Medulla oblongata (tissue), 1 donor: ENCODE measurements at regions not wholly inside any gene's neighbourhood (a gene's known extent, or its start where the extent isn't known, plus 50 kb on each side); places are given as distances from the start of the nearest gene placed in this dataset.
"Not testable (repeated sequence)": the region's sequence is repeated elsewhere in the genome, so short reads cannot be mapped to it uniquely, and the experiment has no call there.

Experiments used
- DNase-seq: peaks from one replicate; pipeline ENCODE4 v3.0.0-alpha.2; 2015; ENCODE audit errors: extremely low spot score

DNA sequence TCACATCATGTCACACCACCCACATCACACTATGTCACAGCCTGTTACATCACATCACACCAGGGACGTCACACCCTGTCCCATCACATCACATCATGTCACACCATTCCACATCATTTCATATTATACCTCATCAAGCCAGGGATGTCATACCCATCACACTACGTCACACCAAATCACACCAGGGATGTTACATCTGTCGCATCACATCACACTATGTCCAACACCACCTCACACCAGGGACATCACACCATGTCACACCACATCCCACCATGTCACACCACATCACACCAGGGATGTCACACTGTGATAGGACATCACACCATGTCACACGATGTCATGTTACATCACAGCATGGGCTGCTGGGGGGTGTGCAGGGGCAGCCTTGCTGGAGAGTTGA lies 110.6 kb downstream of the TMEM121 start:
- DNase-seq: no peak

- not testable (repeated sequence) for DNase-seq
Observed at GRCh38 chr14:105637345-105637744, 111.0 kb downstream of the TMEM121 start.

GRCh38 chr14:105639969-105640931 lies 113.9 kb downstream of the TMEM121 start:
- not testable (repeated sequence) for DNase-seq

DNA sequence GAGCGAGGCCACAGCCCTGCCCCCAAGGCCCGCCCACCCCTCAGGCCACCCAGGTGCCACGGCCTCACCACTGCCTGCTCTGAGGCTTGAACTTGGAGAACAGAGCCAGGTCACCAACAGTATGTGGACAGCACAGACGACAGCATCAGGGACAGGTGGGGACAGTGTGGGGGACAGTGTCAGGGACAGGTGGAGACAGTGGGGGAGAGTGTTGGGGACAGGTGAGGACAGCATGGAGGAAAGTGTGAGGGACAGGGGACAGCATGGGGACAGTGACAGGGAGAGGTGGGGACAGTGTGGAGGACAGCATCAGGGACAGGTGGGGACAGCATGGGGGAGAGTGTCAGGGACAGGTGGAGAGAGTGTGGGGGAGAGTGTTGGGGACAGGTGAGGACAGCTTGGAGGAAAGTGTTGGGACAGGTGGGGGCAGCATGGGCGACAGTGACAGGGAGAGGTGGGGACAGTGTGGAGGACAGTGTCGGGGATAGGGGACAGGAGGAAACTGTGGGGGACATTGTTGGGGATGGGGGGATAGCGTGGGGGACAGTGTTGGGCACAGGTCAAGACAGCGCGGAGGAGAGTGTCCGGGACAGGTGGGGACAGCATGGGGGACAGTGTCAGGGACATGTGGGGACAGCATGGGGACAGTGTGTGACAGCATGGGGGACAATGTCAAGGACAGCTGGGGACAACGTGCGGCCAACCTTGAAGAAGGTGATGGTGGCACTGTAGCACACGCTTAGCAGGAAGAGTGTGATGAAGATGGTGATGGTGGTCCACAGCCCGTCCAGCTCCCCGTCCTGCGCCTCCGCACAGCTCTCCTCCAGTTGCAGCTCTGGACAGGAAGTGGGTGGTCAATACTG lies 114.9 kb downstream of the TMEM121 start:
- no peak for DNase-seq

GRCh38 chr14:105641951-105642350 lies 115.6 kb downstream of the TMEM121 start:
- not testable (repeated sequence) for DNase-seq

DNA sequence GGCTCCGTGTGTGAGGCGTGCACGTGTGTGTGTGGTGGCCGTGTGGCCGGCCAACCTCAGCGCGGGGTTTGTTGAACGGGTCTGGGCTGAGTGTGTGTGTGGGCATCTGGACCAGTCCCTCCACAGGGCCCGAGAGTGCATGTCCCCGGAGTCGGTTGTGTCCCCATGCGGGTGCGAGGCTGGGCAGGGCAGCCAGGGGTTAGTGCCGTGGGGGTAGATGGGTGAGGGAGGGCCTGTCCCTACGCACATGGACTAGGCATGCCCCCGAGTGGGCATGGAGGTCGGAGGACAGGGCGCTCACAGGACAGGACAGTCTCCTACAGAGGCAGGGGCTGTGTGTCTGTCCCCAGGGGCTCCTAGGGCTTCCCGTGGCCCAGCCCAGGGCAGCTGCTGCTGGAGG lies 116.1 kb downstream of the TMEM121 start:
- DNase-seq: not testable (repeated sequence)

- DNase-seq: not testable (repeated sequence)
Observed at GRCh38 chr14:105643406-105644052, 117.1 kb downstream of the TMEM121 start.

GRCh38 chr14:105644053-105644435 lies 117.7 kb downstream of the TMEM121 start:
- DNase-seq: not testable (repeated sequence)

GRCh38 chr14:105644457-105644856 lies 118.1 kb downstream of the TMEM121 start:
- DNase-seq: not testable (repeated sequence)

DNA sequence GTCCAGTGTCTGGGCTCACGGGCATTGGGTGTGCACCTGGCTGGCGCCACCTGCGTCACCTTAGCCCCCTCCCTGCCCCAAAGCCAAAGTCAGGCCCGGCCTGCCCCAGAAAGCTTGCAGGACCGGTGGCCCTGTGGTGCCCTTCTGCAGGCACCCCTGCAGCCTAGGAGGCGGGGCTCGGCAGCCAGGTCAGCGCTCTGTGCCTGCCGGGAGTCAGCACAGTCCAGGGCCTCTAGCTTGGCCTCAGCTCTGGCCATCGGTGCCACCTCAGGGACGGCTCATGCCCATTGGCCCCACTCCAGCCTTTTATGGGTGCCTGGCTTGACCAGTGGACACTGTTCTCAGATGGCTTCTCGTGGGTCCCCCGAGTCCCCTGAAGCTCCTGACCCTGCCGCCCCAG lies 118.5 kb downstream of the TMEM121 start:
- not testable (repeated sequence) for DNase-seq

- not testable (repeated sequence) for DNase-seq
Observed at GRCh38 chr14:105645389-105645788, 119.0 kb downstream of the TMEM121 start.

- DNase-seq: no peak
Observed at GRCh38 chr14:105646175-105646574, 119.8 kb downstream of the TMEM121 start.

DNA sequence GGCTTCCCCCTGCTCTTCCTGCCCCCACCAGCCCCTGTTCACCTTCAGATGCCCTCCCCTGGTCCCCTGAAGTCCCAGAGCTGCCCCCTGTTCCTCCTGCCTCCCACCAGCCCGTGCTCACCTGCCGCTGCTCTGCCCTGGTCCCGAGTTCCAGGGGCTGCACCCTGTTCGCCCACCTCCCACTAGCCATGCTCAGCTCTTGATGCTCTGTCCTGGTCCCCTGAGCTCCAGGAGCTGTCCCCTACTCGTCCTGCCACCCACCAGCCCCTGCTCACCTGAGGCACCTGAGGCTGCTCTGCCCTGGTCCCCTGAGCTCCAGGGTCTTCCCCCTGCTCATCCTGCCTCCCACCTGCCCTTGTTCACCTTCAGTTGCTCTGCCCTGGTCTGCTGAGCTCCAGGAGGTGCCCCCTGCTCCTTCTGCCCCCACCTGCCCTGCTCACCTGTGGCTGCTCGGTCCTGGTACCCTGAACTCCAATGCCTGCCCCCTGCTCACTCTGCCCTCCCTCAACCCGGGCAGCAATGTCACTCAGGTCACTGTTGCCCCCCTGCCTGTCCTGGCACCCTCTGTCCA lies 120.4 kb downstream of the TMEM121 start:
- DNase-seq: not testable (repeated sequence)

DNA sequence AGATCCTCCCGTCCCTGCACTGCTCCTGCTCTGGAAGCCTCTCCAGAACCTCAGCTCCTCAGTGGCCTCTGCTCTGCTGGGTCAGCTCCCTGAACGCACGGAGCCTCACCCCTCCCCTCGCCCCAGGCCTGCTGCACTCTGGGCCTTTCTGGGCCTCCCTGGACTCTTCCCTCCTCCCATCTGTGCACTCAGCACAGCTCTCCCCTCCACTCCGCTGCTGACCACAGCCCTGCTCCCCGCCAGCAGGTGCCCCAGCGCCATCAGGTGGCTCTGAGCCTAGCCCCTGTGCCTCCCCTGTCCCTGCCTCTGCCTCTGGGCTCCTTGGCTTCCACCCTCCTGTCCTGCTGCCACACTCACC lies 121.0 kb downstream of the TMEM121 start:
- not testable (repeated sequence) for DNase-seq

DNA sequence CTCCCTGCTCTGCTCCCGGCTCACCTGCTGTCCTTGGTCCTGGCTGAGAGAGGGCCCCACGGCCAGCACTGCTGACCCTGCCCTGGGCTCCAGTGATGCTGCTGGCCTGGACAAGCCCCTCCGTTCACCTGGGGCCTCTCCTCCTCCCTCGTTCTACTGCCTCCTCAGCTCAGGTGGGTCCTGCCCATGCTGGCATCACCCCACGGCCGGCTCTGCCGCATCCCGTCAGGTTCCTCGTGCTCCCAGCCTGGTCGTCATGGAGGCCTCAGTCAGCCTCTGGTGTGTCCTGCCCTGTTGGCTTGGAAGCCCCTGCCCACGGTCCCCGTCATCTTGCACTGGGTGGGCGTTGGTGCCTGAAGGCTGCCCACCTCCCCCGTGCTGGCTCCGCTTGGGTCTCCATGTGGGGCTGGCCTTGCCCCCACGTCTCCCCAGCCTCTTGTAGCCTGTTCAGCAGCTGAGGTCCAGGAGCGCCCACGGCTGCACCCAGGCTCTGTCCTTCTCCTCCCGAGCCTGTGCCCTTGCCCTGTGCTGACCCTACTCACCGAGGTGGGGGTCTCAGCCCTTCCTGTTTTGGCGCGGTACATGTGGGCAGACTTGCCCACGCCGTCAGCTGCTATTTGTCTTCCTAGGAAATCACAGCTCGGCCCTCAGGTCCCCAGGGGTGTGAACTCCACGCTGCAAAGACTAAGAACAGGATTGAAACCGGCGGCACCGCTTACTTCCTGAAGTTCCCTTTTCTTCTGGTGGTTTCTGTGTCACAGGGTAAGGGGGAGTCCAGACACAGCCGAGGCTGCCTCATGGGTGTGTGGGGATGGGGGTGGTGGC lies 121.6 kb downstream of the TMEM121 start:
- no peak for DNase-seq

DNA sequence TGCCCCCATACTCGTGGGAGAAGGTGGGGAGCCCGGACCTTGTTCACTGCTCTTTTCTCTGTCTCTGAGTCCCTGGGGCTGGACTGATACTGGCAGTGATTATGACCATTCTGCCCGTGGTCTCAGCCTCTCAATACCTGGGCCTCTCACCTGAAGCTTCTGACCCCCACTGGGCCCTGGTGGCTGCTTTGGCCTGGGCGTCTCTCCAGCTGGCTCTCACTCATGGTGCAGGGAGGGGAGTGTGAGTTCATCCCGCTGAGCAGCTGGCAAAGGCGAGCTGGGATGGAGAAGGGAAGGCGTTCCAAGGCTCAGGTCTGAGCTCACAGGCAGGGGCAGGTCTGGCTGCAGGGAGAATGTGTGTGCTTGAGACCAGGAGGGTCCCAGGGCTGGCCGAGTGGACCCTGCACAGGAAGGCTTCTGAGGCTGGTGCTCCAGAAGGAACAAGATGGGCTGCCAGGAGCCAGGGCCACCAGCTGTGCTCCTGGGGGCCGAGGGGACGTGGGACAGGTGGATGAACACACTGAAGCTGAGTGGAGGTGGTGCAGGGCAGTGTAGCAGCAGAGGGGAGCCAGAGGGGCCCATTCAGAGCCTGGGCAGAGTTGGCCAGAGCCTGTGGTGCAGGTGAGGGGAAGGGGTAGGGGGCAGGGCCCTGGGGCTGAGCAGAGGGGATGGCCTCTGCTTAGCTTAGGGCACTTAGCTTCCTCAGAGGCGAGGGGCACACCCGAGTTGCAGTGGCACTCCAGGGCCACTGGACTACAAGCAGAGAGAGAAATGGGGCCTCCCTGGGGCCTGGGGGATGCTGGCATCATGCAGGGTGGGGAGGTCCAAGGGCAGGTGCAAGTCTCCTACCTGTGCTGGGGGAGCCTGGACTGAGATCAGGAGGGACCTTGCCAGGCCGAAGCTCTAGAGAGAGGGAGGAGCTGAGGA lies 122.5 kb downstream of the TMEM121 start:
- DNase-seq: not testable (repeated sequence)

DNA sequence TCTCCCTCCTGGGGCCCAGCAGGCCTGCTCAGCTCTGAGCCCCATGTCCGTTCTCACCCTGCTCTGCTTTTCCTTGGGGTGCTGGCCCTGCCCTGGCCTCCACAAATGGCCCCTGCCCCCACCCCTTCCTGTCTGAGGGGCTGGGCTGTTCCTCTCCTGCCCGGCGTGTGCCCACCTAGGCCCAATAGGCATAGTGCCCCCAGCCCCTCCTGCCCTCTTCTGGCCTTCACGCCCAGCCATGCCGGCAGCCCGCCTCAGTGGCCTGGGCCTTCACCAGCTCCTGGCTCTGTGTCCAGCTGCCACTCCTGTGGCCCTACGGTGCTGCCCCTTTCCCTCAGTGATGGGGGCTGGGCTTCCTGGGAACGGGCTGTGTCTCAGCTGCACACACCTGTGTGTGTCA lies 125.9 kb downstream of the TMEM121 start:
- DNase-seq: not testable (repeated sequence)

DNA sequence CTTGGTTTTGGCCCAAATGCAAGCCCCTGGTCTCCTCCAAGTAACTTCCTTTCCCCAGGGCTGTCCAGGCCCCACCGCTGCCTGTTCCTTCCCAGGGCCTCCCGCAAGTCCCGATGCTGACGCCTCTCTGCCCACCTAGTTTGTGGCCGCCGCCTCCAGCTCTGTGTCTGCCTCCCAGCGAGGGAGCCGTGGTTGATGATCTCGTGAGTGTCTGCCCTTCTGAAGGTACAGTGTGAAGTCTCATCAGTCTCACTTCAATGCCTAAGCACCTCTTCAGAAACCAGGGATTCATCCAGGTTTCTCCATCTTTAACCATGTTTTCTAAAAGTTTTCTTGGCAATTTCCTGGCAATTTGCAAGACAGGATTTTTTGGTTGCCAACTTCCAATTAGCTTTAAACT lies 127.5 kb downstream of the TMEM121 start:
- DNase-seq: not testable (repeated sequence)

- not testable (repeated sequence) for DNase-seq
Observed at GRCh38 chr14:105659255-105659654, 132.9 kb downstream of the TMEM121 start.
